GM12875 (cell line): ENCODE measurements at regions not wholly inside any gene's neighbourhood (a gene's known extent, or its start where the extent isn't known, plus 50 kb on each side); places are given as distances from the start of the nearest gene placed in this dataset.

Experiments used
- H3K4me3 ChIP-seq: one replicate; pipeline ENCODE4 v1.5.1; 2011; ENCODE audit warnings: low read depth, low read length, control low read depth
- CTCF ChIP-seq: IDR thresholded peaks from 2 replicates; pipeline ENCODE4 v1.5.1; 2011; ENCODE audit warnings: low read depth, mild to moderate bottlenecking, control low read depth, inconsistent platforms, low read length, moderate library complexity, borderline replicate concordance; ENCODE audit not compliant: insufficient read depth

GRCh38 chr2:122598784-122599183 is 843.3 kb downstream of the TSN start:
- no peak for TF ChIP-seq CTCF

GRCh38 chr2:122610948-122611609 is 855.6 kb downstream of the TSN start:
- no peak for TF ChIP-seq CTCF
- H3K4me3 ChIP-seq, result no peak overlapping the region

More at GRCh38 chr2:122598784-122599183, 843.3 kb downstream of the TSN start:
- H3K4me3 ChIP-seq, result no peak overlapping the region

- no peak overlapping the region for H3K4me3 ChIP-seq
- TF ChIP-seq CTCF, result no peak
Observed at GRCh38 chr2:122622934-122623333, 867.5 kb downstream of the TSN start.

GRCh38 chr2:122627388-122627787 is 871.9 kb downstream of the TSN start:
- H3K4me3 ChIP-seq, result no peak overlapping the region
- TF ChIP-seq CTCF, result no peak

- TF ChIP-seq CTCF, result no peak
- no peak overlapping the region for H3K4me3 ChIP-seq
Observed at GRCh38 chr2:122634256-122634655, 878.8 kb downstream of the TSN start.

- H3K4me3 ChIP-seq, result no peak overlapping the region
- TF ChIP-seq CTCF, result no peak
Observed at GRCh38 chr2:122634920-122635319, 879.5 kb downstream of the TSN start.

GRCh38 chr2:122635686-122636085 is 880.2 kb downstream of the TSN start:
- no peak for TF ChIP-seq CTCF

More at GRCh38 chr2:122635686-122636085, 880.2 kb downstream of the TSN start:
- H3K4me3 ChIP-seq, result no peak overlapping the region
